GM20000 (cell line): ENCODE measurements at regions not wholly inside any gene's neighbourhood (a gene's known extent, or its start where the extent isn't known, plus 50 kb on each side); places are given as distances from the start of the nearest gene placed in this dataset.

Experiments used
- DNase-seq: peaks from one replicate; pipeline ENCODE4 v3.0.0; 2012; ENCODE audit warnings: low spot score
- CTCF ChIP-seq: IDR thresholded peaks from 2 replicates; pipeline ENCODE4 v1.5.1; 2012; ENCODE audit warnings: mild to moderate bottlenecking, control low read depth; ENCODE audit errors: extremely low read depth, missing control alignments

- no peak for TF ChIP-seq CTCF
- DNase-seq, result no peak
Measured at GRCh38 chr9:79473704-79474103, 98.1 kb upstream of the TLE4 start.

- no peak for DNase-seq
- no peak for TF ChIP-seq CTCF
Measured at GRCh38 chr9:79477241-79477840, 94.4 kb upstream of the TLE4 start.

GRCh38 chr9:79477955-79478771 is 93.6 kb upstream of the TLE4 start:
- TF ChIP-seq CTCF, result no peak
- DNase-seq, result peak; percentile 31

GRCh38 chr9:79480639-79481038 is 91.1 kb upstream of the TLE4 start:
- no peak for TF ChIP-seq CTCF
- no peak for DNase-seq

- TF ChIP-seq CTCF, result no peak
Measured at GRCh38 chr9:79481846-79482477, 89.8 kb upstream of the TLE4 start.

GRCh38 chr9:79485258-79485657 is 86.5 kb upstream of the TLE4 start:
- DNase-seq, result no peak

More at GRCh38 chr9:79481846-79482477, 89.8 kb upstream of the TLE4 start:
- no peak for DNase-seq

More at GRCh38 chr9:79485258-79485657, 86.5 kb upstream of the TLE4 start:
- no peak for TF ChIP-seq CTCF
